Bronchial epithelial cell (primary cell): ENCODE measurements at regions not wholly inside any gene's neighbourhood (a gene's known extent, or its start where the extent isn't known, plus 50 kb on each side); places are given as distances from the start of the nearest gene placed in this dataset.

ENCODE experiments used
- DNase-seq: peaks from one replicate; pipeline ENCODE4 v3.0.0-alpha.2; 2010; ENCODE audit warnings: low read depth
- FAIRE-seq: peaks from 2 replicates; lab custom pipeline; 2011; peaks lifted over from hg19 to GRCh38; lab: Jason Lieb, UNC
- H3K27me3 ChIP-seq: 2 replicates; pipeline ENCODE4 v1.5.1; 2011; ENCODE audit warnings: low read length; ENCODE audit not compliant: control insufficient read depth, insufficient read depth
- H3K36me3 ChIP-seq: 2 replicates; pipeline ENCODE4 v1.5.1; 2011; ENCODE audit warnings: low read length; ENCODE audit not compliant: control insufficient read depth, insufficient read depth
- H3K4me3 ChIP-seq: 2 replicates; pipeline ENCODE4 v1.5.1; 2011; ENCODE audit warnings: mild to moderate bottlenecking, low read depth, low read length, control low read depth
- TF ChIP-seq, protein P1 (sequence below): IDR thresholded peaks from 2 replicates; pipeline ENCODE4 v1.5.1; 2011; ENCODE audit warnings: mild to moderate bottlenecking, moderate library complexity, low read length, control low read depth, inconsistent platforms; ENCODE audit not compliant: insufficient read depth, severe bottlenecking

DNA sequence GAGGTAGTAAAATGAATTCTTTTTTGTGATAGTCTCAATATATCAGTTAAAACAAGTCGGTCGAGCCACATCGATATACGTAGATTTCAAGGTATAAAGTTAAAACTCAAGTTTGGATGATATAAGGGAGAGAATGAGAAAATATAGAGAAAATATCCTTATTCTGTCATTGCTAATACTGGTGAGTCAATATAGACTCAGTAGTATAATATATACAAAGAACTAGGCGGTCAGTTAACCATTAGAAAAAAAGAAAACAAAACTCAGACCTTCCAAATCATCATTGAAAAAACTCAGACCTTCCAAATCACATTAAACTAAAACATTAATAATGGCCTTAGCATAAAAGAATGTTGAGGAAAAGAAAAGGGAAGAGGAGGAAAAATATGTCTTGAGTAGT, 817.1 kb upstream of the IGFBP3 start:
- DNase-seq: no peak
- FAIRE-seq: no peak
- H3K4me3 ChIP-seq: no peak overlapping the region
- H3K27me3 ChIP-seq: no peaks in the 10 kb centered on the region
- TF ChIP-seq, protein P1, sequence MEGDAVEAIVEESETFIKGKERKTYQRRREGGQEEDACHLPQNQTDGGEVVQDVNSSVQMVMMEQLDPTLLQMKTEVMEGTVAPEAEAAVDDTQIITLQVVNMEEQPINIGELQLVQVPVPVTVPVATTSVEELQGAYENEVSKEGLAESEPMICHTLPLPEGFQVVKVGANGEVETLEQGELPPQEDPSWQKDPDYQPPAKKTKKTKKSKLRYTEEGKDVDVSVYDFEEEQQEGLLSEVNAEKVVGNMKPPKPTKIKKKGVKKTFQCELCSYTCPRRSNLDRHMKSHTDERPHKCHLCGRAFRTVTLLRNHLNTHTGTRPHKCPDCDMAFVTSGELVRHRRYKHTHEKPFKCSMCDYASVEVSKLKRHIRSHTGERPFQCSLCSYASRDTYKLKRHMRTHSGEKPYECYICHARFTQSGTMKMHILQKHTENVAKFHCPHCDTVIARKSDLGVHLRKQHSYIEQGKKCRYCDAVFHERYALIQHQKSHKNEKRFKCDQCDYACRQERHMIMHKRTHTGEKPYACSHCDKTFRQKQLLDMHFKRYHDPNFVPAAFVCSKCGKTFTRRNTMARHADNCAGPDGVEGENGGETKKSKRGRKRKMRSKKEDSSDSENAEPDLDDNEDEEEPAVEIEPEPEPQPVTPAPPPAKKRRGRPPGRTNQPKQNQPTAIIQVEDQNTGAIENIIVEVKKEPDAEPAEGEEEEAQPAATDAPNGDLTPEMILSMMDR: no peak
- H3K36me3 ChIP-seq: no peaks in the 10 kb centered on the region

DNA sequence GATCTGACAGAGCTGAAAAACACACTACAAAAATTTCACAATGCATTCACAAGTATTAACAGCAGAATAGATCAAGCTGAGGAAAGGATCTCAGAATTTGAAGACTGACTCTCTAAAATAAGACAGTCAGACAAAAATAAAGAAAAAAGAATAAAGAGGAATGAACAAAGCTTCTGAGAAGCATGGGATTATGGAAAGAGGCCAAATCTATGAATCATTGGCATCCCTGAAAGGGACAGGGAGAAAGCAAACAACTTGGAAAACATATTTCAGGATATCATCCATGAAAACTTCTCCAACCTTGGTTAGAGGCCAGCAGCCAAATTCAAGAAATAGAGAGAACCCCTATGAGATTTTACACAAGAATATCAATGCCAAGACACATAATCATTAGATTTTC, 804.8 kb upstream of the IGFBP3 start:
- Histone ChIP-seq H3K36me3 (no peaks in the 10 kb centered on the region), H3K4me3 (no peak overlapping the region), H3K27me3 (no peaks in the 10 kb centered on the region)
- TF ChIP-seq, protein P1: no peak
- FAIRE-seq (no peak), DNase-seq (peak; percentile 66)

DNA sequence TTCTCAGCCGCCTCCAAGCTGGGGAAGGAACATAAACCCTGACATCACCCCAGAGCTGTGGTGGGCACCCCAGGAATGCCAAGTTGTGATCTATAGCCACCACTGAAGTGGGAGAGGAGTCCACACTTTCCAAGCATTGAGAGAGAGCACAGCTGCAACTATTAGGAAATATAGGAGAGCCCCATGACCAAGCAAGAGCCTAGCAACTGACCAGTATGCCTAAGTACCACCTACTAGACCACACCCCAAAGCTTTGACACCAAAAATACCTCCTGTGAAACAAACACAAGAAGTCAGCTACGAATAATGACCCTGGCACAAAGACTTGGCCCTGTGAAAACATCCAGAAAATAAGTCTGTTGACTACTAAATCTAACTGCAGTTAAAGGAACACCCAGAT, 804.1 kb upstream of the IGFBP3 start:
- Histone ChIP-seq H3K27me3 (no peaks in the 10 kb centered on the region), H3K36me3 (no peaks in the 10 kb centered on the region), H3K4me3 (no peak overlapping the region)
- FAIRE-seq (peak; percentile 32), DNase-seq (no peak)
- TF ChIP-seq, protein P1: no peak

DNA sequence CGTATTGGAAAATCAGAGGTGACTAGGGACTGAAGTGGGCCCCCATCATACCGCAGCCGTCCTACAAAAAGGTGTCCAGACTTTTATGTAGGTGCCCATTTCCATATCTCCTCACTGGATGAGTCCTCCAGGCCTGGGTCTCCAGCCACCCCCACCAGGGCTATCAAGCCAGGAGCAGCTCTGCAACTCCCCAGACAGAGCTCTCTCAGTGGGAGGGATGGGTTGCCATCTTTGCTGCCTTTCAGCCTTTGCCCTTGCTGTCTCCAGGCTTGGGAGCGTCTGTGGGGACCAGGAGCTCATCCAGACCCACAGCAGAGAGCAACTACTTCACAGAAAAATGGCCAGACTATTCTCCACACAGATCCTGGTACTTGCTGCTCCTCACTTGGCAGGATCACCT, 802.7 kb upstream of the IGFBP3 start:
- H3K36me3 ChIP-seq: no peaks in the 10 kb centered on the region
- H3K4me3 ChIP-seq: no peak overlapping the region
- DNase-seq (no peak), FAIRE-seq (peak; percentile 55)
- no peaks in the 10 kb centered on the region for H3K27me3 ChIP-seq
- TF ChIP-seq, protein P1: no peak

DNA sequence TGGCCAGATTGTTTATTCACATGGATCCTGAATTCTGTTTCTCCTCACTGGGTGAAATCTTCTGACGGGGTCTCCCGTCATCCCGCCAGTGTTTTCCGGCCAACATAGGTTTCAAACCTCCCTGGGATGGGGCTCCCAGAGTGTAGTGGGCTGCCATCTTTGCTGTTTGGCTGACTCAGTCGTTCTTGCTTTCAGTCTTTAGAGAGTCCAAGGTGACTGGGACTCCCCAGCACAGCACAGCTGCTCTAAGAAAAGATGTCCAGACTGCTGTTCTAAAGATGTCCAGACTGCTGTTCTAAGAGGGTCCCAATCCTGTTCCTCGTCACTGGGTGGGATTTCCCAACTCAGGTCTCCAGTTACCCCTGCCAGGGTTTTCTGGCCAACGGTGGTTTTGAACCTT, 801.9 kb upstream of the IGFBP3 start:
- Histone ChIP-seq H3K27me3 (no peaks in the 10 kb centered on the region), H3K36me3 (no peaks in the 10 kb centered on the region), H3K4me3 (no peak overlapping the region)
- DNase-seq (no peak), FAIRE-seq (no peak)
- TF ChIP-seq, protein P1: no peak

DNA sequence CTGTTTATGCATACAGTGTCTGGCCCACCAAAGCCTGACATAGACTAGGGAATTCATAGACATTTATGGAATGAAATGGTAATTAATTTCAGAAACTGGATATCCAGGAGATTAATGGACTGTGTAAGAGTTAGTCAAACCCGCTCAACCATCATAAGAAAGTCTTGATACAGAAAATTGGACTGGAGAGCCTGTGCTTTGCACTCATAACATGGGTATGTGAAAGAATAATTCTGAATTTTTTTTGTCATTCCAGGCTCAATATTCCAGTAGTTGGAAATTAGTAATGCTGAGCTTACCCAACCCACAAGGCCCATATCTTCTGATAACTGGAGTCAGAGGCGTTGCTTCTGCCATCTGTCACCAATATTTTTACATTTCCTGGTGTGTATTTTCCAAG, 799.7 kb upstream of the IGFBP3 start:
- TF ChIP-seq, protein P1: no peak
- no peak for DNase-seq
- no peak for FAIRE-seq

More for the DNA sequence above, 799.7 kb upstream of the IGFBP3 start:
- Histone ChIP-seq H3K4me3 (no peak overlapping the region), H3K36me3 (no peaks in the 10 kb centered on the region), H3K27me3 (no peaks in the 10 kb centered on the region)
